ENCODE measurements at regions not wholly inside any gene's neighbourhood (a gene's known extent, or its start where the extent isn't known, plus 50 kb on each side); places are given as distances from the start of the nearest gene placed in this dataset.

GRCh38 chr1:234545517-234546386 is 64.2 kb downstream of the IRF2BP2 start:
- no peak for TF ChIP-seq RFX5 (IDR thresholded peaks at IDR 0.05; ENCODE audit: low read depth, low read length)
- no peak for TF ChIP-seq CTCF (conservative IDR thresholded peaks at IDR 0.05; ENCODE audit: low read depth, low read length)
- no peak for TF ChIP-seq POLR2A (IDR thresholded peaks at IDR 0.05; ENCODE audit: low read depth, low read length)
- no peak for TF ChIP-seq MXI1 (IDR thresholded peaks at IDR 0.05; ENCODE audit: borderline replicate concordance, low read depth, low read length)
- TF ChIP-seq, protein P1, sequence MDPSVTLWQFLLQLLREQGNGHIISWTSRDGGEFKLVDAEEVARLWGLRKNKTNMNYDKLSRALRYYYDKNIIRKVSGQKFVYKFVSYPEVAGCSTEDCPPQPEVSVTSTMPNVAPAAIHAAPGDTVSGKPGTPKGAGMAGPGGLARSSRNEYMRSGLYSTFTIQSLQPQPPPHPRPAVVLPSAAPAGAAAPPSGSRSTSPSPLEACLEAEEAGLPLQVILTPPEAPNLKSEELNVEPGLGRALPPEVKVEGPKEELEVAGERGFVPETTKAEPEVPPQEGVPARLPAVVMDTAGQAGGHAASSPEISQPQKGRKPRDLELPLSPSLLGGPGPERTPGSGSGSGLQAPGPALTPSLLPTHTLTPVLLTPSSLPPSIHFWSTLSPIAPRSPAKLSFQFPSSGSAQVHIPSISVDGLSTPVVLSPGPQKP (IDR thresholded peaks at IDR 0.05; ENCODE audit: borderline replicate concordance, low read depth, low read length): no peak
- no peak for TF ChIP-seq SMC3 (IDR thresholded peaks at IDR 0.05; ENCODE audit: low read depth, low read length)
- no peak for TF ChIP-seq CHD1 (IDR thresholded peaks at IDR 0.05; ENCODE audit: low read depth, low read length)
- no peak for TF ChIP-seq BHLHE40 (IDR thresholded peaks at IDR 0.05; ENCODE audit: low read depth, low read length)
- TF ChIP-seq NFE2L2 (IDR thresholded peaks at IDR 0.05; ENCODE audit: low read depth, low read length): no peak
- no peak for TF ChIP-seq CEBPB (IDR thresholded peaks at IDR 0.05; ENCODE audit: low read depth, low read length)
- TF ChIP-seq RCOR1 (IDR thresholded peaks at IDR 0.05; ENCODE audit: insufficient replicate concordance, low read length): no peak
- TF ChIP-seq MAFK (IDR thresholded peaks at IDR 0.05; ENCODE audit: low read depth, low read length): no peak
- no peak for TF ChIP-seq RAD21 (IDR thresholded peaks at IDR 0.05; ENCODE audit: low read length)
- TF ChIP-seq USF2 (IDR thresholded peaks at IDR 0.05; ENCODE audit: low read depth, low read length): no peak

All from IMR-90 (cell line).